Endodermal cell (in vitro differentiated cells): ENCODE measurements at regions not wholly inside any gene's neighbourhood (a gene's known extent, or its start where the extent isn't known, plus 50 kb on each side); places are given as distances from the start of the nearest gene placed in this dataset.

Source experiments
- DNase-seq: peaks from one replicate; pipeline ENCODE4 v3.0.0-alpha.2; 2017
- H3K27ac ChIP-seq: 2 replicates; pipeline ENCODE4 v1.5.1; 2013; ENCODE audit warnings: mild to moderate bottlenecking, low read depth, low read length, moderate library complexity
- H3K27me3 ChIP-seq: 2 replicates; pipeline ENCODE4 v1.6.1; 2013; ENCODE audit warnings: mild to moderate bottlenecking, low read length, moderate library complexity; ENCODE audit not compliant: insufficient read depth, control insufficient read depth, poor library complexity, severe bottlenecking
- H3K36me3 ChIP-seq: 2 replicates; pipeline ENCODE4 v1.7.0; 2013; ENCODE audit warnings: mild to moderate bottlenecking, low read length, moderate library complexity; ENCODE audit not compliant: control insufficient read depth, insufficient read depth
- H3K4me1 ChIP-seq: one replicate; pipeline ENCODE4 v1.7.0; 2013; ENCODE audit warnings: low read length; ENCODE audit not compliant: control insufficient read depth, insufficient read depth
- H3K4me3 ChIP-seq: 2 replicates; pipeline ENCODE4 v1.5.1; 2013; ENCODE audit warnings: mild to moderate bottlenecking, low read length, moderate library complexity
- H3K9ac ChIP-seq: 2 replicates; pipeline ENCODE4 v1.6.1; 2013; ENCODE audit warnings: mild to moderate bottlenecking, low read length, moderate library complexity; ENCODE audit not compliant: poor library complexity, severe bottlenecking; ENCODE audit errors: extremely low read depth
- H3K9me3 ChIP-seq: 2 replicates; pipeline ENCODE4 v1.6.1; 2013; ENCODE audit warnings: mild to moderate bottlenecking, low read length, moderate library complexity; ENCODE audit not compliant: control insufficient read depth
- H3K27ac Mint-ChIP-seq: 2 replicates; pipeline ENCODE4 v1.8.0; 2020; ENCODE audit warnings: mixed read lengths
- H3K27me3 Mint-ChIP-seq: 2 replicates; pipeline ENCODE4 v1.8.0; 2021; ENCODE audit warnings: mild to moderate bottlenecking, mixed read lengths; ENCODE audit not compliant: insufficient read depth
- H3K36me3 Mint-ChIP-seq: 2 replicates; pipeline ENCODE4 v1.8.0; 2020; ENCODE audit warnings: low read depth, mixed read lengths
- H3K4me1 Mint-ChIP-seq: 2 replicates; pipeline ENCODE4 v1.8.0; 2020; ENCODE audit warnings: mixed read lengths
- H3K4me3 Mint-ChIP-seq: 2 replicates; pipeline ENCODE4 v1.8.0; 2020; ENCODE audit warnings: mild to moderate bottlenecking, moderate library complexity, mixed read lengths
- H3K9me3 Mint-ChIP-seq: 2 replicates; pipeline ENCODE4 v1.8.0; 2020; ENCODE audit warnings: mild to moderate bottlenecking, mixed read lengths
- CTCF ChIP-seq: fragments of 200-600 bp; sonication (generic); conservative IDR thresholded peaks from 2 replicates; pipeline ENCODE4 v1.5.0; 2021; ENCODE audit warnings: antibody characterized with exemption, mild to moderate bottlenecking
- WGBS, 2 experiments: methylation state at CpG; one replicate each; pipeline versions ENCODE4 v1.1.5 to v1.1.7; 2013; ENCODE audit warnings: missing lambda C conversion rate in 2 of 2, mixed read lengths in 1 of 2; ENCODE audit not compliant: insufficient coverage in 1 of 2, insufficient read length in 1 of 2; 5-methylcytosine and 5-hydroxymethylcytosine counted together

DNA sequence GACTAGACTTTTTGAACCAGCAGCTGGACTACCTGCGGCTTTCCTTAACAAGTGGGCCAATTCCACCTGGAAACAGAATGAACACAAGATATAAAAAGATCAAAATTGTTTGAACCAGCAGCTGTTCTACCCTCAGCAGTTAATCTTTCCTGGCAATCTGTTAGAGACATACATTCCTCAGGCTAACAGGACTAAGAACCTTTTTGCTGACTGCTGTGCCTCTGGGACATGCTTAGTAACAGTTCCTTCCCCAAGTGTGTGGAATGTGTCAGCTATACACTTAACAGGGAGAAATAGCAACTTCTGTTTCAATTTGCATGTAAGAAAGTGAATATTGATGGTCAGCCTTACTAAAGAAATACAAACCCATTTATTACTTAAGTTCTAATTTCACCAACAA lies 554.4 kb downstream of the ARAP2 start:
- Mint-ChIP-seq H3K27me3 (no peaks in the 10 kb centered on the region), H3K9me3 (peaks cover 3% of the 10 kb centered on the region), H3K27ac (no peak overlapping the region), H3K36me3 (no peaks in the 10 kb centered on the region), H3K4me3 (no peak overlapping the region), H3K4me1 (no peaks in the 10 kb centered on the region)
- Histone ChIP-seq H3K27ac (no peak overlapping the region), H3K4me1 (no peaks in the 10 kb centered on the region), H3K9ac (no peak overlapping the region), H3K27me3 (no peaks in the 10 kb centered on the region), H3K9me3 (no peaks in the 10 kb centered on the region), H3K36me3 (no peaks in the 10 kb centered on the region), H3K4me3 (no peak overlapping the region)
- 42% methylated on average over 1 of the region's 1 CpG; no CpG with 5 or more reads in 1 of the 2 experiments for WGBS, 2 experiments
- DNase-seq, result no peak
- TF ChIP-seq CTCF, result no peak

- Histone ChIP-seq H3K36me3 (no peaks in the 10 kb centered on the region), H3K27ac (no peak overlapping the region), H3K9ac (no peak overlapping the region), H3K9me3 (no peaks in the 10 kb centered on the region), H3K4me1 (no peaks in the 10 kb centered on the region), H3K27me3 (no peaks in the 10 kb centered on the region), H3K4me3 (no peak overlapping the region)
- WGBS, 2 experiments, result 95% methylated on average over 1 of the region's 1 CpG; no CpG with 5 or more reads in 1 of the 2 experiments
- no peak for DNase-seq
- no peak overlapping the region for H3K4me3 Mint-ChIP-seq
- no peaks in the 10 kb centered on the region for H3K4me1 Mint-ChIP-seq
- no peak for TF ChIP-seq CTCF
- no peaks in the 10 kb centered on the region for H3K36me3 Mint-ChIP-seq
- H3K9me3 Mint-ChIP-seq, result peaks cover 3% of the 10 kb centered on the region
- no peak overlapping the region for H3K27ac Mint-ChIP-seq
- no peaks in the 10 kb centered on the region for H3K27me3 Mint-ChIP-seq
These were observed 554.0 kb downstream of the ARAP2 start for GRCh38 chr4:35690271-35690670.

DNA sequence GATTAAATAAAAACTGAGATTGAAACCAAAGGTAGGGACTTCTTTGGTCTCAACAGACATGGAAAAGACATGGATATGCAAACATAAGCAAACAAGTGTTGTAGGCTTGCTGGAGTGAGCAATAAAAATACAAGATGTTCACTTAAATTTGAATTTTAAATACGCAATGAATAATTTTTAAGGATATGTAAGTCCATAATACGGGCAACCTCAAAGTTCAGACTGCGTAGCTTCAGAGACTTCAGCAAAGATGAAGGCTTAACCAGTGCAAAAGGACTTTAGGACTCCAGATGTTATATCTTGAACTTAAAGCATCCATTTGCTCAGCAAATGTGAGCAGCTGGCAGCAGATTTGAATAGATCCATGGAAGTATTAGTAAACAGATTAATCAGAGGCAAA lies 549.3 kb downstream of the ARAP2 start:
- Histone ChIP-seq H3K4me3 (no peak overlapping the region), H3K4me1 (no peaks in the 10 kb centered on the region), H3K36me3 (no peaks in the 10 kb centered on the region), H3K9me3 (no peaks in the 10 kb centered on the region), H3K27ac (no peak overlapping the region), H3K27me3 (no peaks in the 10 kb centered on the region), H3K9ac (no peak overlapping the region)
- Mint-ChIP-seq H3K4me3 (no peak overlapping the region), H3K4me1 (no peaks in the 10 kb centered on the region), H3K36me3 (no peaks in the 10 kb centered on the region), H3K27me3 (no peaks in the 10 kb centered on the region), H3K27ac (no peak overlapping the region), H3K9me3 (peaks cover 3% of the 10 kb centered on the region)
- no peak for TF ChIP-seq CTCF
- WGBS, 2 experiments, result 93 to 100% methylated on average over 3 of the region's 3 CpGs
- no peak for DNase-seq
